Peyer's patch (tissue), 4 donors: ENCODE measurements at regions not wholly inside any gene's neighbourhood (a gene's known extent, or its start where the extent isn't known, plus 50 kb on each side); places are given as distances from the start of the nearest gene placed in this dataset.
"Not testable (repeated sequence)": the region's sequence is repeated elsewhere in the genome, so short reads cannot be mapped to it uniquely, and the experiment has no call there.

Source experiments
- POLR2A ChIP-seq, 2 donors: fragments of 450-650 bp; IDR thresholded peaks; one replicate each; pipeline ENCODE4 v1.5.1; 2017; ENCODE audit warnings: antibody characterized with exemption in 2 of 2, mild to moderate bottlenecking in 2 of 2, moderate library complexity in 2 of 2
- TF ChIP-seq, protein P1 (sequence below), 6 experiments: fragments of 450-650 bp in 4 of 6; fragments of 200-600 bp in 2 of 6; sonication (generic) in 1 of 6; IDR thresholded peaks; one replicate each; pipeline ENCODE4 v1.5.1; 2017 to 2019; ENCODE audit warnings: antibody characterized with exemption in 6 of 6, mild to moderate bottlenecking in 3 of 6, moderate library complexity in 1 of 6

DNA sequence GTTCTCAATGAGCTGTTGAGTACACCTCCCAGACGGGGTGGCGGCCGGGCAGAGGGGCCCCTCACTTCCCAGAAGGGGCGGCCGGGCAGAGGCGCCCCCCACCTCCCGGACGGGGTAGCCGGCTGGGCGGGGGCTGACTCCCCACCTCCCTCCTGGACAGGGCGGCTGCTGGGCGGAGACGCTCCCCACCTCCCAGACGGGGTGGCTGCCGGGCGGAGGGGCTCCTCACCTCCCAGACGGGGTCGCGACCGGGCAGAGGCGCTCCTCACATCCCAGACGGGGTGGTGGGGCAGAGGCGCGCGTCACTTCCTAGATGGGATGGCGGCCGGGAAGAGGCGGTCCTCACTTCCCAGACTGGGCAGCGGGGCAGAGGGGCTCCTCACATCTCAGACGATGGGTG is 86.5 kb upstream of the STOX2 start:
- TF ChIP-seq, protein P1, sequence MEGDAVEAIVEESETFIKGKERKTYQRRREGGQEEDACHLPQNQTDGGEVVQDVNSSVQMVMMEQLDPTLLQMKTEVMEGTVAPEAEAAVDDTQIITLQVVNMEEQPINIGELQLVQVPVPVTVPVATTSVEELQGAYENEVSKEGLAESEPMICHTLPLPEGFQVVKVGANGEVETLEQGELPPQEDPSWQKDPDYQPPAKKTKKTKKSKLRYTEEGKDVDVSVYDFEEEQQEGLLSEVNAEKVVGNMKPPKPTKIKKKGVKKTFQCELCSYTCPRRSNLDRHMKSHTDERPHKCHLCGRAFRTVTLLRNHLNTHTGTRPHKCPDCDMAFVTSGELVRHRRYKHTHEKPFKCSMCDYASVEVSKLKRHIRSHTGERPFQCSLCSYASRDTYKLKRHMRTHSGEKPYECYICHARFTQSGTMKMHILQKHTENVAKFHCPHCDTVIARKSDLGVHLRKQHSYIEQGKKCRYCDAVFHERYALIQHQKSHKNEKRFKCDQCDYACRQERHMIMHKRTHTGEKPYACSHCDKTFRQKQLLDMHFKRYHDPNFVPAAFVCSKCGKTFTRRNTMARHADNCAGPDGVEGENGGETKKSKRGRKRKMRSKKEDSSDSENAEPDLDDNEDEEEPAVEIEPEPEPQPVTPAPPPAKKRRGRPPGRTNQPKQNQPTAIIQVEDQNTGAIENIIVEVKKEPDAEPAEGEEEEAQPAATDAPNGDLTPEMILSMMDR (IDR thresholded peaks at IDR 0.05) = not testable (repeated sequence)
- not testable (repeated sequence) for TF ChIP-seq POLR2A (IDR thresholded peaks at IDR 0.05)
